HG02884 (cell line): ENCODE measurements at regions not wholly inside any gene's neighbourhood (a gene's known extent, or its start where the extent isn't known, plus 50 kb on each side); places are given as distances from the start of the nearest gene placed in this dataset.
"Not testable (repeated sequence)": the region's sequence is repeated elsewhere in the genome, so short reads cannot be mapped to it uniquely, and the experiment has no call there.

Experiments used
- ATAC-seq: cut with Tn5 transposase; IDR thresholded peaks from one replicate; pipeline ENCODE4 v1.9.1; 2021; ENCODE audit warnings: mild to moderate bottlenecking, moderate library complexity; ENCODE audit not compliant: unreplicated experiment

DNA sequence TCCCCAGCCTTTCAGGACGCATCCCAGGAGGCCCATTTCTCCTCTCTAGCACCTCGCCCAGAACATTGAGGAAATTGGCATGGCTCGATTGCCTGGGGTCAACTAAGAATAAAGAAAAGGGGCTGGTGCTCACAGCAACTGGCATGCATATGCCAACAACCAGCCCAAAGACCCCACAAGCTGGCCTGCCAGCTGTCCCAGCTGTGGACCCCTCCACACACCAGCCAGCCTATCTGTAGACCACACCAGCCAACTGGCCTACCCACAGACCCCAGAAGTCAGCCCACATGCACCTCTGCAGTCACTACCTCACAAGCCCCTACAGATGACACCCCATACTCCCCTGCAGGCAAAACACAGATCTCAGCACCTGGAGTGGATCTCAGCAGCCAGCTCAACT, 123.8 kb upstream of the ID2 start:
- no peak for ATAC-seq

DNA sequence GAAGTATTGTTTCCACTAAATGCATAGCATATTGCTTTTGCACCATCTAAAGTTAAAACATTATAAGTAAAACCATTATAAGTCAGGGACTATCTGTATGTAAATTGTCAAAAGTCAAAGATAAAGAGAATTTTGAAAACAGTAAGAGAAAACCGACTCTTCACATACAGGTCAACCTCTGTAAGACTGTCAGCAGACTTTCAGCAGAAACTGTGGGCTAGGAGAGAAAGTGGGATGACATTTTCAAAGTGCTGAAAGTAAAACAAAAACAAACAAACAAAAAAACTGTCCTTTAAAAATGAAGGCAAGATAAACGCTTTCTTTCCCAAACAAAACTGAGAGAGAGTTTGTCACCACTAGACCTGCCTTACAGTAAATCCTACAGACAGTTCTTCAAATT, 122.9 kb upstream of the ID2 start:
- ATAC-seq, result no peak

DNA sequence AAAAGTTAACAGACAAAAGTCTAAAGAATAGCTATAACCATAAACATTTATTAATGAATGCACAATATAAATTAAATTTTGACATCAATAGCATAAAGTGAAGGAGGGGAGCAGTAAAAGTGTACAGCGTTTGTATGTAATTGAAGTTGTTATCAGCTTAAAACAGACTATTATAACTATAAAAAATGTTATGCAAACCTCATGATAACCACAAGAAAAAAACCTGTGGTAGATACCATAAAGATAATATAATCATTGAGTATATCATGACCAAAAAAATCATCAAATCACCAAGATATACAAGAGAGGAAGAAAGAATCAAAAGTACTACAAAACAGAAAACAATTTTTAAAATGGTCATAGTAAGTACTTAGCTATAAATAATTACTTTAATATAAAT, 122.1 kb upstream of the ID2 start:
- ATAC-seq, result no peak

DNA sequence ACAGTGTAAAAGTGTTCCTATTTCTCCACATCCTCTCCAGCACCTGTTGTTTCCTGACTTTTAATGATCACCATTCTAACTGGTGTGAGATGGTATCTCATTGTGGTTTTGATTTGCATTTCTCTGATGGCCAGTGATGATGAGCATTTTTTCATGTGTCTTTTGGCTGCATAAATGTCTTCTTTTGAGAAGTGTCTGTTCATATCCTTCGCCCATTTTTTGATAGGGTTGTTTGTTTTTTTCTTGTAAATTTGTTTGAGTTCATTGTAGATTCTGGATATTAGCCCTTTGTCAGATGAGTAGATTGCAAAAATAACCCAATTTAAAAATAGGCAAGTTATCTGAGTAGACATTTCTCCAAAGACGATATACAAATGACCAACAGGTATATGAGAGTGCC, 120.2 kb upstream of the ID2 start:
- not testable (repeated sequence) for ATAC-seq

DNA sequence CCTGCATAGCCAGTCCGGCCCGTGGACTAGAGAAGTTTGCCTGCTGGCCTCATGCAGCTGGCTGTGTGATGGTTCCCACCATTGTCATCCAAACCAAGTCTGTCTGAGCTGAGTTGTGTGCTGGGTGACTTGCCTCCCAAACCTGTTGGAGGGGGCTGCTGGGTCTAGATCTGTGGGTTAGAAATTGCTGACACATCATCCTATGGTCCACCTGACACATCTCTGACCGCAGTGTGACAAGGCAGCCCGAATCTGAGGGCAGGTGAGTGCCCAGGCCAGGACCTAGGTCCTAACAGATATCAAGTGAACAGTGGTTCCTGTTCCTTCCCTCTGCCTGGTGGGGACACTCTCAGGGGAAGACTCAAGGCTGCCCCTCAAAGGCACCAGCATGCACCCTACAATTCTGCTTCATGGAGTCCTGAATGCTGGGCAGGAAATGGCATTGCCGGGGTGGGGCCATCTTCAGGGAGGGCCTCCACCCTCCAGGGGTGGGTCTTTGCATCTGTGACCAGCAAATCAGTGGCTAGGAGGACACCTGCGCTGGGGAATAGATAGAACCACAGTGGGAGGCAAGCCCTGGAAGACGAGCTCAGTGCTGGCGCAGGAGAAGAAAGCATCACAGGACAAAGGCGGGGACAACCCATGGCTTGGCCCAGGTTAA, 117.9 kb upstream of the ID2 start:
- ATAC-seq, result no peak

DNA sequence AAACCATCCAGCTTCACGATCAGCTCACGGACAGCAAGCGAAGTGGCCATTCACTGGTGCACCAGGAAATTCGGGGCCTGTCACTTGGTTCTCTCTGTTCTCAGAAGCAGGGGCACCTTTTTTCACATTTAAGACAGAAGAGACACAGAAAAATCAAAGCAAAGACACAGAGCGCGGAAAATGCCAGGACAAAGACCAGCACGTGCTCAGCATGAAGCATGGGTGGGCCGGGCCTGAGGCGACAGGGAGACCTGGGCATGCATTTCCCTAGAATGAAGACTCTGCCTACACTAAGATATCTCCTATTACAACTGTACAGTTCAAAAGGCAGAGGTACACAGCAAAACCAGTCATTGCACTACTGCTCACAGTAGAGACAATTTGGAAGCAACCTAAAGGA, 117.4 kb upstream of the ID2 start:
- ATAC-seq, result no peak

DNA sequence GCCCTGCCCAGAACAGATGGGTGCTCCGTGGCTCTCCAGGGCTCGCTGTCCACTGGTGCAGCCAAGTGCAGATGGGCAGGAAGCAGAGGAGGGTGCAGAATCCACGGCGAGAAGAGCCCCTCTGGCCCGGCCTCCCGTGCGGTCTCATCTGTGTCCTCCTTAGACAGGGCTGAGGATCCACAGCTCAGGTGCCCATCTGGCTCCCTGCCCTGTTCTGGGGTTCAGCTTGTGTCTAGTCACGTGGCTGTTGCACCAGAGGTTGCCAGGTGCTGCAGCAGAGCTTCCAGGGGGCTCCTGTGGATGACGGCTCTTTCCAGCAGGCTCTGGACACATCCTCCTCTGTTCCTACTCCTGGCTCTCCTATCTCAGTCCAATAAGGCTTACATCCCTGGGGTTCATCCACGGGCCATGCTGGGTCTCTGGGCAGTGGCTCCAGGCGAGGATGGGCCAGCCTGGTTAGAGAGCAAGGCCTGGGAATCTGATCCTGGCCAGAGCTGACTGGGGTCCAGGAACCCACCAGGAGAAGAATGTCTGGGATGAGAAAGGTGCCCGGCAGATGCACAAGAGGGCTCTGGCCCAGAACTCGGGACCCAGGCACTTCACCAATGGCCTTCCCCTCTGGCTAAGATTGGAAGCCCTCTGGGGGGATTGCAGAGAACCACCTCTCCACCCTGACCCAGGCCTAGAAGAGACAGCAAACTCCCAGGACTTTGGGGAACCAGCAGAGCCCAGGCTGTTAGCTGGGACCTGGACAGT, 116.3 kb upstream of the ID2 start:
- ATAC-seq, result no peak

DNA sequence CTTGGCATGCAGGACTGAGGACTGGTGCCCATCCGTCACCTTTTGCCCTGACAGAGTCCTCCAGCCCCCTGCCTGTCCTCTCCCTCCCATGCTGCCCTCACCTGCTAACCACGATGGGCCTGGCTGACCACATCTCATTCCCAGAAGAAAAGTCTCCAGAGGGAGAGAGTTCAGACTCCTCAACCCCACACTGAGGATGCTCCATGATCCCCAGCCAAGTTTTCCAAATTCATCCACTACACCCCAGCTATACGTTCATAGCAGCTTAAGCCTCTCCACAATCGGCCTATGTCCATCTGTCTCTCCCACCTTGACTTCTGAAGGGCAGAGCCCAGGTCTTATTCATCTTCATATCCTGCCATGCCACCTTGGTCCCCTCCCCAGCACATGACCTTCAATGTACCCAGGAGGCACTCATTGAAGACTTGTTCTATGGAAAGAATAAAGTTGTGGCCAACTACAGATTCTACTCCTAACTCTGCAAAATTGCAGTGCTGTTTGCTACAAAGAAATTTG, 115.6 kb upstream of the ID2 start:
- no peak for ATAC-seq

DNA sequence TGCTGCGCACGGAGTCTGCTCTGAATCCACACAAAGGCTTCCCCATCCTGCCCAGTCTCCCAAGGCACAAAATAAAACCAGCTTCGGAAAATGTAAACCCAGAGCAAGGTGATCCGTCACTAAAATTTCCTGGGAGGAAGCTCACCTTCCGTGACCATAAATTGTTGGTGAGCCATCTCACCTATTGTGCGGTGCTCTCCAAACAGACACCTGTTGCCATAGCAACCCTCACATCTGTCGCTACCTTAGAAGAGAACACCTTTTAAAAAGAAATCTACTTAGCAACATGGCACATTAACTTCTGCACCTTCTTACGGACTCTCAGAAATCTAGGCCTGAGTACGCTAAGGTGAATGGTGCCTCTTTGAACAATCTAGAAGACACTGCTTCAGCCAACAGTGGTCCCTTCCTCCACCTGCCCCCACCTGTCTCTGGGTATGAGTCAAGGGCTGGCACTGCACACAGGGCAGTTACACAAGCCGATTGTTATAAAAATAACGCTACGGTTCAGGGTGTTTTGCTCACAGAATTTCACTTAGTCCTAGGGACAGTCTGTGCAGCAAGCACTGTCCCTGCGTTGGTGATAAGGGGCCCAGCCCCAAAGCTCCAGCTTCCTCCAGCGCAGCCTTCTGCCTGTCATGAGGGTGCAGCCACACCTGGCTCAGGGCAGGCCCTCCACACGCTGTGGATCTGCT, 114.9 kb upstream of the ID2 start:
- no peak for ATAC-seq

DNA sequence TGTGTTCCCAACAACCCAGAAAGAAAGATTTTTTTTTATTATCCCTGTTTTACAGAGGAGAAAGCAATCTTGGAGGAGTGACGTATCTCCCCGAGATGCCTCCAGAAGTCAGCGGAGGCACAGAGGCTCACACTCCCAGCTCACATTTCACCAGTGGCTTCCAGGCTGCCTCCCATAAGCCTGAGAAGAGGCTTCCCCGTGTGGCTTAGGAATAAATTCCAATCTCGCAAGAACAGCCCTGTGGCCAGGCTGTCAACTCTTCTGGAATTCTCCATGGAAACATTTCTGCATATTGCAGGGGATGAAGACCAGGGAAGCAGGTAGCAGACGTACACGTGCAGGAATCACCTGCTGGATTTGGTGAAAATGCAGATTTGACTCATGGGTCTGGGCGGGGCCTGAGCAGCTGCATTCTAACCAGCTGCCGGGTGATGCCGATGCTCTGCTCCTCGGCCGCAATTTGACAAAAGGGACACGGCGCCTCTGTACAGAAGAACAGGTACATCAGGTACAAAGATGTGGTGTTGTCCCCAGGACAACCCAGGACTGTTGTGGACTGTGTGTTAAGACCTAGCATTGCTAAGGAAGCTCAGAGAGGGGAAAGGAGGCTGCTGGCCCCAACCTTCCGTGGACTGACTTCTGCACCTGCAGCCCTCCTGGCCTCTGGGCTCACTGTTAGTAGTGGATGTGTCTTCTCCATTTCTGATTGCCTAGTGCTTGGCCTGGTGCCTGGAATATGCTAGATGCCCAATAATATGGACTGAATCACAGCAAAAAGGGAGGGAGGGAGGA, 114.2 kb upstream of the ID2 start:
- ATAC-seq, result no peak

DNA sequence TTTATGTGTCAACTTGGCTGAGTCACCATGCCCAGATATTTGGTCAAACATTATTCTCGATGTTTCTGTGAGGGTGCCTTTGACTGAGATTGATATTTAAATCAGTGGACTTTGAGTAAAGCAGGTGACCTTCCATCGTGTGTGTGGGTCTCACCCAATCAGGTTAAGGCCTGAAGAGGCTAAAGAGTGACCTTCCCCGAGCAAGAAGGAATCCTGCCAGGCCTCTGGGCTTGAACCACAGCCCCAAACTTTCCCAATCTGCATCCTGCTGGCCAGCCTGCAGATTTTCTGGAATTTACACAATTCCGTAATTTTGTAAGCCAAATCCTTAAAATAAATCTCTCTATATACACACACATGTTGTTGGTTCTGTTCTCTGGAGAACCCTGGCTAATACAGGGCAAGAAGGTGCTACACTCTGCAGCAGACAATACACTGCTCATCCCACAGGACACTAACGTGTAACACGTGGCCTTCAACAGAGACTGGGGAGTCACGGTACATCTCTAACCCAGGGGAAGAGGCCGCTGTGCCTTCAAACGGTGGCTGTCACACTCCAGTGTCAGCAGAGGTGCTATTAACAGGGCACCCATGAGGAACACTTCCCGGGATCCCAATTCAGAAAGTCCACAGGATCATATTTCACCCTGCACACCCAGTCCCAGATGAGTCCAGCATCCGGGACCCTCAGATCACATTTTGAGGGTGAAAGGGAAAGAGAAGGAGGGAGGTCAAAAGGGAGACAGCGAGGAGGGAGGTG, 113.1 kb upstream of the ID2 start:
- ATAC-seq, result no peak

DNA sequence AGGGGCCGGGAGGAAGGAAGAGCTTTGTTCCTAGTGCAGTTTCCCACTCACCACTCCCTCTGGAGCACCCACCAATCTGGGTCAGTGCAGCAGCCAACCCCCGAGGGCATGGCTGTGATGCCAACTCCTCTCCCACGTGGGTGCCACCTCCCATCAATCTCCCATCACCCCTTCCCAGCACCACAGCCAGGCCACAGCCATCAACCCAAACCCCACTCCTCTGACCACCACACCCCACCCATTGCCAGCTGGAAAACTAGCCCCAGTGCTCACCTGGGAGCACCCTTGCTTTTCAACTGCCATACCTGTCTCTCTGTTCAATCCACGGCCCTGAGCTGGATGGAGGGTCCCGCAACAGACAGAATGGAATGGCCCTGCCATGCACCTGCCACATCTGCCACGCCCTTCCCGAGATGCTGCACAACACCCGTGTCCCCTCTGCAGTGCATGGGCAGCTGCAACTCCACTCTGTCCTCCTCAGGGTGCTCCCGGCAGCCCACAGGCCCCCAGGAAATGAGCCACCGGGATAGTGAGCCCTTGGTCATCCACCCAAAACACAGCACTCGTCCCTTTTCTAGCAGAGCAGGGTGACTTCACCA, 112.4 kb upstream of the ID2 start:
- ATAC-seq, result no peak

DNA sequence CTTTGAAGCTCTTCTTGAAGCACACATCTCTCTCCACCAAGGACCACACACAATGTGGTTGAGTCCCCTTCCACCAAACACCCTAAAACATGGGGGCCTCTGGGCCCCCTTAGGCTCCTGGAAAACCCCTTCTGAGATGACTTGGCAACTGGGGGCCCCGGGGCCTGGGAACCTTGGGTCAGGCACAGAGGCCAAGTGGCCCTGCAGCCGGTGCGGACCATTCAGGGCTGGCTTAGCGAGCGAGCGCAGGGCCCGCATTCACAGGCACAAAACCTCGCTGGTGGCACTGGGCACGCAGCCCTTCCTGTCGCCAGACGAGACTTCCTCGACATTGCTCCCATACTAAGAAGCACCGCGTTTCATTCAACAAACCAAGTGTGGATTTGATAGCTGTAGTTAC, 111.2 kb upstream of the ID2 start:
- no peak for ATAC-seq

DNA sequence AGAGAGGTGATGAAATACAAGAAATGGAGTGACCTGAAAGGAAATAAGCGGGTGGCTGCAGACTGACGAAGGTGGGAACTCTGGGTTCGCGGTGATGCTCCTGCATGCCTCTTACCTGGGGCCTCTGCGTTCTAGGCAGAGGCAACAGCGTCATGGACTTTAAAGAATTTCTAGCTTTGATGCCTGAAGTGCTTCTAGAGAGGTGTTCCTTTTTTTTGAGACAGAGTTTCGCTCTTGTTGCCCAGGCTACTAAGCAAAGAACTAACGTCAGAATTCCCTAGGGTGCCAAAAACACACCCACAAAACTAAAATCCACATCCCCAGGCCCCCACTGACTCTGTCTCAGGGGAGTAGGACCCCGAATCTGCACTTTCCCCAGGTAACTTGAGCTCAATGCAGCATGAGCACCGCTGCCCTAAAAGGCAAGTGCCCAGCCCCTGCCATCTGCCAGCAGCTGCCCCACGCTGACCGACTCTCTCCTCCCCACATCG, 110.5 kb upstream of the ID2 start:
- no peak for ATAC-seq

DNA sequence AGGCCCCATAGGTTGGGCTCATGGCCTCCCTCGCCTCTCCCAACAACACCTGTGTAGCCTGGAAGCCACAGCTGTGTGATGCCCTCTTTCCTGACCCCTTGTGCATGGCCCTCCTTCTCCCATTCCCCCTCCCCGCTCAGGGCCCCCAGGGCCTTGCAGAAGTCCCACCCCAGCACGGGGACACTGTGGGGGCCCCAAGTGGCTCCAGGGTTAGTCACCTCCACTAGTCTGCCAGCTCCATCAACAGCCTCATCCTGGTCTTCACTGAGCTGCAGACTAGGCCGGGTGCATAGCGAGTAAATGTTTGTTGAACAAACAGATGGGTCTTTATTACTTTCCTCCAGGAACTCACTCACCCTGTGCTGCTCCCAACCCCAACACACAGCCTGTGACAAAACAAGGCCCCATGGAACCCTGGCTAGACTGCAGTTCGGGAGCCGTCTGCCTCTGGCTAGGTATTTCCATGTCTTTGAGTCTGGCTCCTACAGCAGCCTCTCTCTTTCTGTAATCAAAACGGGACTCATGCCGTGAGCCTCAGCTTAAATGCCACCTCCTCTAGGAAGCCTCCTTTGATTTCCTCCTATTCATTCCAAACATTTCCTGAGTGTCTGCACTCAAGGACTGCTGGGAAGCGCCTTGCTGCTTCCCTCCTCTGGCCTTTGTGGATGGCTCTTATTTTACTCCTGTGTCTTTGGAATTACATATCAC, 109.9 kb upstream of the ID2 start:
- no peak for ATAC-seq

DNA sequence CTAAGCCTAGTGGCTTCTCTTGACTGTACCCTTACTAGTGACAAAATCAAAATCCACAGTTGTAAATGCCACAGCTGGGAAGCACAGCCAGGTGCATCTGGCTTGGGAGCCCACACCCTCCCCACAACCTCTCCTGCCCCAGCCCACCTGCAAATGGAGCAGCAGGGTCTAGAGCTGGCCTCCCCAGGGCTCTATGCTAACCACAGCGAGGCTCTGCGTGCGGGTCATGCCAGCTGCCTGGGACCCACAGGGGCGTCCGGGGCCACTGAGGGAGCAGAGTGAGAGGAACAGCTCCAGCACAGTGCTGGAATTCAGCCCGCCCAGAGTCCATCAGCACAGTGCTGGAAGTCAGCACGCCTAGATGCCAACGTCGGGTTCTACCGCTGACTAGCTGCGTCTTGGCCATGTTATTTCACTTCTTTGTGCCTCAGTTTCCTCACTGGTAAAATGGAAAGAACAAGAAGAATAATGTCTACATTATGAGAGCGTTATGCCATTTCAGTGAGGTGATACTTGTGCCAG, 109.1 kb upstream of the ID2 start:
- no peak for ATAC-seq

DNA sequence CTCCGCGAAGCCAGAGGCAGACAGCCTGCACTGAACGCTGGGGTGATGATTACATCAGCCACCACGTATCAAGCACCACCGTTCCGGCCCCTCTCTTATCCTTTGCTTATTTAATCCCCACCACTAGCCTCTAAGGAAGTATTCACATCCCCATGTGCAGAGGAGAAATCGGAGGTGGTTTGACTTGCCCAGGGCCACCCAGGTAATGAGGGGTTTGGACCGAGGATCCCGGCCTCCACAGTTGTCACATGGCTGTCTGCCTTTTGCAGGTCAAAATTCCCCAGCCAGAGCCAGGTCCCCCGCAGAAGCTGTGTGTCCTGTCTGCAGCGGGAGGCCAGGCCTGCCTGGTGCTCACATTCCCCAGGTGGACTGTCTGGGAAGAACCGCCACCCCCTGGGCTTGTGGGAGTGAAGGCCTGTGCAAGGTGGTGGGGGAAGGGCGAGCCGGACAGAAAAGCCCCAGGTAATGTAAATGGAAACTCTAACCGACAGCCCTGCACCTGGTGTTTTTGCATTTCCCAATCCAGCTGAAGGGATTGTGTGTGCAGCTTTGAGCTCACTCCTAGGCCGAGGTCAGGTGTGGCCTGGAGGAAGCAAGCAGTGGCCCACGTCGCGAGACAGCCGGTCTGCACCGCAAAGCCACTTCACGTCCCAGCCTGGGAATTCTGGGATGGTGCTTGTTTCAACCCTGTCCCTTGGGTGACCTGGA, 108.5 kb upstream of the ID2 start:
- no peak for ATAC-seq

DNA sequence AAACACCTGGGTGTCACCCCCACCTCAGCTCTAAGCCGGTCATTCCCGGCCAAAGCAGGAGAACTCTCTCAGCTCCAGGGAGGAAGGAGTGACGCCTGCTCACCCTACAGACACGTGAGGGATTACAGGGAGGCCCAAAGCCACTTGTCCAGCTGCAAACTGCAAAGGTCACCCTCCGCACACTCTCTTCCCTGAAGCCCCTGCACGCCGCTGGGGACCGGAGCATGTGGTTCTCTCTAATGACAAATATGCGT, 108.0 kb upstream of the ID2 start:
- no peak for ATAC-seq
